ENCODE measurements at regions not wholly inside any gene's neighbourhood (a gene's known extent, or its start where the extent isn't known, plus 50 kb on each side); places are given as distances from the start of the nearest gene placed in this dataset.

- no peak for DNase-seq (ENCODE audit: low read depth)
Measured at GRCh38 chr11:15773476-15774387, 582.6 kb downstream of the SOX6 start.

GRCh38 chr11:15774388-15774939, 581.9 kb downstream of the SOX6 start:
- DNase-seq (ENCODE audit: low read depth): no peak

- no peak for DNase-seq (ENCODE audit: low read depth)
Measured at GRCh38 chr11:15775015-15775541, 581.3 kb downstream of the SOX6 start.

DNA sequence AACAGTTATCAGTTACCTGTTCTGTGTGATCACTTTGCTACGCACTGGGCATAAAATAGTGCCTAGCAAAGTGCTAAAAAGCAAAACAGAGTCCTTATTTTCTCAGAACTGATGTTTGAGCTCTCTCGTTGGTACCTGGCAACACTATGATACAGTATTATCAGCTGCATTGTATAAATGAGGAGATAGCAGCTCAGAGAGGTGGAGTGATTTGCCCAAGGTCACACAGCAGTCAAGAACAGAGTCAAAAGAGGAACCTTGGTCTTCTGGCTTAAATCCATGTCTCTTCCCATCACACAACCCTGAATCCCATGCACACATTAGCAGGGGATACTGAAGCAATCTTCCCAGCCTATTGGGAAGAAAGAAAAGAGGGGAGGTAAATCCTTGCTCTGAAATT, 580.5 kb downstream of the SOX6 start:
- DNase-seq (ENCODE audit: low read depth): no peak

DNA sequence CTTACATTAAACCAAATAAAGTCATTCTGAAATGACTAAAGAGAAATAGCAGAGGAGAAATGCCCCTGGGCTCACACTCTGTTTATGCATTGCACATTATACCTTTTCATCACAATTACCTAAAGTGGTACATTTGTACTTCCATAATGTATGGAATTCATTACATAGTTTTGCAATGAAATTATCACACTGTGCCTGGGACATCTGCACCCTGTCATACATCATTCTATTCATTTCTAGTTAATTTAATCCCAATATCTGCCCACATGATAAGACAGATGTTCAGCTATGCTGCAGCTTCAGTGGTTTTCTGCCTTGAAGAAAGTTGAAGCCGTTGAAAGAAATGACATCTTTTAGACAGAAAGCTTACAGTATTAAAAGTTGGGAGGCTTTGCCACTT, 580.0 kb downstream of the SOX6 start:
- no peak for DNase-seq (ENCODE audit: low read depth)

DNA sequence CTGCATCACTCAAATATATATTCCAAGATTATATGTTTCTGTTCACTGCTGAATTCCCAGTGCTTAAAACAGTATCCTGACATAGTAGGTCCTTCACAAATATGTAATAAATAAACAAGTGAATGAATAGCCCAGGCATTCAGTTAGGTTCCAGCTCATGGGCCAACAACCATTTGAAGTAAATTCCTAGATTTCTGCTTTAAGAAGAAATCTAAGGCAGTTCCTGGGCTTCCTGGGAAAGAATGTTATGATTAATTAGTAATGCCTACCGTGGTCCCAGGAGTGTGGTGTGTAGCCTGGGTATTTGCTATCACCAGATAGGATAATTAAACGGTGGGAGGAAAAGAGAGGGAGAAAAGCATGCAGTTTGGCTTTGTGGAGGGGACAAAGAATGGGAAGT, 576.8 kb downstream of the SOX6 start:
- DNase-seq (ENCODE audit: low read depth): no peak

DNA sequence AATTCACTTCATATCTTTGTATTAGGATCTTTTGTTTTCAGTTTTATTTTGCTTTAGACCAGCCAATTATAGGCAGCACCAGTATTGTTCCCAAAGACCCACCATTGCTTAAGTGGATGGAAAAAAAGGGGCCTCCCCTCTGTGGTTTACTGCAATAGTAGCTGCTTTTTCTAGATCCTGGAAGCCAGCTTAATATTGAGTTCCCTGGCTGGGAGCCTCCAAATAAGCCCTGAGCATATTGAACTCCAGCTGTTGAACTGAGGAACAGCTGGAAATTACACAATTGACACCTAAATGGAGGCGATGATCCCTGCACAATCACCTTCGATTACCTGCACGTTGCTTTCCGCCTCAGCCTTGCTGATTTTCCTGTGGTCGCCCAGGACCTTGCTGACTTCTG, 576.0 kb downstream of the SOX6 start:
- no peak for DNase-seq (ENCODE audit: low read depth)

DNA sequence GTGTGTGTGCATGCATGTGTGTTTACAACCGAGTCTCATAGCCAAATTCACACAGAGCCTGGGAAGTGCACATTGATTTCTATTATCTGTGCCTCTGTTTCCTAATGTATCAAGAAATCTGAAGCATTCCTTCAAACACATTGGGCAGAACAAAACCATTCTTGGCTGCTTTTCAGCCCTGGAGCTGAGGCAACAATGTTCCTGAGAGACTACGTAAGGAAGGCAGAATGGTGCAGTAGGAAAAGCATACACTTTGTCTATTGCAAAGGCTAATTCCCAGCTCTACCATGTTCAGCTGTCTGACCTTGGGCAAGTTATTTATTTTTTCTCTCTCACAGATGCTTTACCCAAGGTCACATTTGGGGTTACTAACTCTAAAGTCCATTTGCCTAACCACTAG, 575.5 kb downstream of the SOX6 start:
- no peak for DNase-seq (ENCODE audit: low read depth)

DNA sequence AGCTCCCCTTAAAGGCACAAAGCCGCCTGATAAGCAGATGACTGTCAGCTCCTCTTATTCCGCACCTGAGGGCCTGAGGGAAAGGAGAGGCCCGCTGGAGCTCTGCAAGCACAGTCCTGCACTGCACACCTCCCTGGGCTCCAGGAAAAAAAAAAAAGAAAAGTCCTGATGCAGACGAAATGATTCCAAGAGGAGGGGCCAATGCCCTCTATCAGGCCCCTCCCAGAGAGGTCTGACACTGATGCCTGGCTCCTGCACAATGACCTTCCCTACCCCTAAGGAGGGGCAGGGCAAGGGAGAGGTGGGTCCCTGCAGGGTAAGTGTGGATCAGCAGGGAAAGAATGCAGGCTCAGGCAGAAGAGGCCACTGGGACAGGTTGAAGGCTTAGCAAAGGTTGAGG, 572.7 kb downstream of the SOX6 start:
- no peak for DNase-seq (ENCODE audit: low read depth)

DNA sequence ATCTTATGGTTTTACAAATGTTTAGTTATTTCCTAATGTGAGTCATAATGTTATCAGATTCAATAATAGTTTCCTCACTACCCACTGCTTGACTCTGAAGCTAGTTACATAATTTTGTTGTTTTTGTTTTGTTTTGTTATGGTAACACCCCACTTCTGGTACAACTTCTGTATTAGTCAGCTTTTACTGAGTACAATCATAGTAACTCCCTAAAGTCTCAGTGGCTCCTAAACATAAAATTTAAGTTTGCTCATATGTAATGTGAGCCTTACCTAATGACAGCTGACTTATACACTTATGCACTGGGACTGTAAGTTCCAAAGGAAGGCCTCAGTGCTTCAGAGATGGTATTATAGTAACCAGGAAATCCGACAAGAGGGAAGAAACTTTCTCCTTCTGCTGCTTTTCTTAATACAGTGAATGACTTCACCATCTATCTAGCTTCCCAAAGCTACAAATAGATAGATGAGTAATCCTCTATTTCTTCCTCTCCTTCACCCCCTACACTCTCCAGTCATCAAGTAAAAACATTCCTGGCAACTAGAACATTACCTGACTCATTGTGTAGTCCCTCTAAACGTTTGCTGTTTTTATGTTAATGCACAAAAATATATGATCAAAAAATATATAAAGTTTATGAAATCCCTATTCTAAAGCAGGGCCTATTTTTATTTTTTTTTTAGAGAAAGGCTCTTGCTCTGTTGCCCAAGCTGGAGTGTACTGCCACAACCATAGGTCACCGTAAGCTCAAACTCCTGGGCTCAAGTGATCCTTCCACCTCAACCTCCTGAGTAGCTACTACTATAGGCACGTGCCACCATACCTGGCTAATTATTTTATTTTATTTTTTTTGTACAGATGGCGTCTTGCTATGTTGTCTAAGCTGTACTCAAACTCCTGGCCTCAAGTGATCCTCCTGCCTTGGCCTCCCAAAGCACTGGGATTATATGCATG, 563.0 kb downstream of the SOX6 start:
- no peak for DNase-seq (ENCODE audit: low read depth)

- no peak for DNase-seq (ENCODE audit: low read depth)
Measured at GRCh38 chr11:15794361-15795150, 561.8 kb downstream of the SOX6 start.

GRCh38 chr11:15795378-15795777, 561.0 kb downstream of the SOX6 start:
- DNase-seq (ENCODE audit: low read depth): no peak

DNA sequence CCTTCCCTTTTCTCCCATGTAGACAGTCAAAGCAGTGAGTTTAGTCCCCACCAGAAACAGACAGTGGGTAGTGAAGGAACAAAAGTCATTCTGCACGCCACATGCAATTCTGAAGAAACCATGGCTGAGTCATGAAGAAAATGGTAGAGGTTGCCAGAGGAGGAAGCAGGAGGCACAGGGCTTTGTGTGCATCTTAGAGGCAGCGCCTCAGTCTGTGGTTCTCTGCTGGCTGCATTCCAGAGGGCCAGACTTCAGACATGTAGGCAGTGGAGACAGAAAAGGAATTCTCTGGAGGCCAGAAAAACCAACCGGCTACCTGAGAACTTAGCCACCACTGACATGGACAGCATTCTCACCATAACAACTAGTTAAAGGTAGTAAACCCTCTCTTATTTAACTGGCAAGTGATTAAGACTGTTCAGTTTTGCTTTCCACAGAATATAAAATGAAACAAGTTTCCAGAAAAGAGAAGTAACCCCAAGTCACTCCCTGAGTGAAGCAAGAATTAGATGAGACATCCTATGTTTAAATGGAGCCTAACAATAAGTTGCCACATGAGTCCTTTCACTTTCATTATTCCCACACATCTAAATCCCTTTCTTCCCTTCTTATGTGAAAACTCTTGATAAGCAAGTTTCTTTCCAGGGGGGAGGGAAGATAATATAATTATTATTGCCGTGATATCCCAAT, 556.1 kb downstream of the SOX6 start:
- no peak for DNase-seq (ENCODE audit: low read depth)

GRCh38 chr11:15801126-15801525, 555.2 kb downstream of the SOX6 start:
- no peak for DNase-seq (ENCODE audit: low read depth)

- DNase-seq (ENCODE audit: low read depth): no peak
Measured at GRCh38 chr11:15801616-15802015, 554.7 kb downstream of the SOX6 start.

DNA sequence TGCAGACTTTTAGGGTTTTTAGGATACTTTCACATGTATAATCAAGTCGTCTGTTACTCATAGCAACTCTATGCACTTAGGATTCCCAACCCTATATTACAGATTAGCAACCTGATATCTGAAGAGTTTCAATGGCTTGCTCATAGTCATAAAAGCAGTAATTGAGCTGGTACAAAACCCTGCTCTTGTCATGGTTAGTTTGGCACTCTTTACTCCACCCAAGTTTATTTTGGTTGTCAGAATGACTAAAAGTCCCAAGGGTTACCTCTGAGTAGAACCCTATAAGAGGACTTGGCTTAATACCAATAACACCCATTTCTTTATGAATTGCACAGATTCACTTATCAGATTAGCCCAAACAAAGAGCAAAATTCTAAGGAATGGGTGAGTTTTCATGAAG, 550.6 kb downstream of the SOX6 start:
- DNase-seq (ENCODE audit: low read depth): no peak

DNA sequence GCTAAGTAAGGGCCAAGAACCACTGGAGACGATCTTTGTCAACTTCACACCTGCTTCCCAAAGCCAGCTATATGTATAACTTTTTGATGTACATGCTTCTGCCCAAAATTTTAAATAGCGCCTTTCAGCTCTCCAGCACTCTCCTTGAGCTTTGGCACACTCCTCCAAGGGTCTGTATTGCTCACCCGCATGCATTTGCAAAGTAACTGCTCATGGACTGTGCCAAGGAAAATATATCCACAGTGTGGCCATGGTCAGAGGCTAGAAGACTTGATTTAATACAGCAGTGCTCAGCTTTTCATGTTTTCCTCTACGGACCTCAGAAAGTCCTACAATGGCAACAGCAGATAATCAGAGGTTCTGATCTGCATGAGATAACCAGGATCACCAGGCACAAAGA, 550.1 kb downstream of the SOX6 start:
- DNase-seq (ENCODE audit: low read depth): no peak

- no peak for DNase-seq (ENCODE audit: low read depth)
Measured at GRCh38 chr11:15807827-15808226, 548.5 kb downstream of the SOX6 start.

DNA sequence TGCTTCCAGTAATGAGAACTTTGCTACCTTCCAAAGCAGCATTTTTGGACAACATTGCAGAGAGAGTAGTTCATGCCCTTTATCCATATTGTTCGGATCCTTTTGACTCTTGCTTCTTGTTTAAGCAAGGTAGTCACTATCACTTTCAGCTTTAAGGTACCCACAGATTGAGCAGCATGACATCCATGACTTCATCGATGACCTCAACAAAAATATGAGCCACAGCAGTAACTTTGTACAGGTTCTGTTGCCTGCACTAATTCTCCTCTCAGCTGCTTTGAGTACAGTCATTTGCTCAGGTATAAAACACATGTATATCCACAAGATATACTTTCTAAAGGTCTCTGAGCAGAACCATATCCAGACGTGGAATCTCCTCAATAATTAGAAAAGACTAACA, 546.3 kb downstream of the SOX6 start:
- DNase-seq (ENCODE audit: low read depth): no peak

GRCh38 chr11:15810525-15810924, 545.8 kb downstream of the SOX6 start:
- DNase-seq (ENCODE audit: low read depth): no peak
